Suprapubic skin (tissue), 3 donors: ENCODE measurements at regions not wholly inside any gene's neighbourhood (a gene's known extent, or its start where the extent isn't known, plus 50 kb on each side); places are given as distances from the start of the nearest gene placed in this dataset.

Experiments
- CTCF ChIP-seq, 2 donors: fragments of 200-600 bp in 1 of 2; fragments of 450-650 bp in 1 of 2; sonication (generic) in 1 of 2; IDR thresholded peaks; one replicate each; pipeline ENCODE4 v1.5.1; 2016 to 2019; ENCODE audit warnings: antibody characterized with exemption in 2 of 2, mild to moderate bottlenecking in 1 of 2, moderate library complexity in 1 of 2
- EP300 ChIP-seq: sonication (generic); formaldehyde crosslinking; IDR thresholded peaks from one replicate; pipeline ENCODE4 v1.6.1; 2017; ENCODE audit warnings: antibody characterized with exemption
- POLR2A ChIP-seq, 2 donors: fragments of 450-650 bp; IDR thresholded peaks; one replicate each; pipeline ENCODE4 v1.6.1; 2017; ENCODE audit warnings: antibody characterized with exemption in 2 of 2, mild to moderate bottlenecking in 2 of 2, moderate library complexity in 2 of 2

GRCh38 chr1:96641282-96641681 lies 80.3 kb upstream of the PTBP2 start:
- TF ChIP-seq EP300 (no peak), CTCF (IDR thresholded peaks at IDR 0.05) (no peak), POLR2A (IDR thresholded peaks at IDR 0.05) (no peak)
